ENCODE measurements at regions not wholly inside any gene's neighbourhood (a gene's known extent, or its start where the extent isn't known, plus 50 kb on each side); places are given as distances from the start of the nearest gene placed in this dataset.

- TF ChIP-seq, protein P1, sequence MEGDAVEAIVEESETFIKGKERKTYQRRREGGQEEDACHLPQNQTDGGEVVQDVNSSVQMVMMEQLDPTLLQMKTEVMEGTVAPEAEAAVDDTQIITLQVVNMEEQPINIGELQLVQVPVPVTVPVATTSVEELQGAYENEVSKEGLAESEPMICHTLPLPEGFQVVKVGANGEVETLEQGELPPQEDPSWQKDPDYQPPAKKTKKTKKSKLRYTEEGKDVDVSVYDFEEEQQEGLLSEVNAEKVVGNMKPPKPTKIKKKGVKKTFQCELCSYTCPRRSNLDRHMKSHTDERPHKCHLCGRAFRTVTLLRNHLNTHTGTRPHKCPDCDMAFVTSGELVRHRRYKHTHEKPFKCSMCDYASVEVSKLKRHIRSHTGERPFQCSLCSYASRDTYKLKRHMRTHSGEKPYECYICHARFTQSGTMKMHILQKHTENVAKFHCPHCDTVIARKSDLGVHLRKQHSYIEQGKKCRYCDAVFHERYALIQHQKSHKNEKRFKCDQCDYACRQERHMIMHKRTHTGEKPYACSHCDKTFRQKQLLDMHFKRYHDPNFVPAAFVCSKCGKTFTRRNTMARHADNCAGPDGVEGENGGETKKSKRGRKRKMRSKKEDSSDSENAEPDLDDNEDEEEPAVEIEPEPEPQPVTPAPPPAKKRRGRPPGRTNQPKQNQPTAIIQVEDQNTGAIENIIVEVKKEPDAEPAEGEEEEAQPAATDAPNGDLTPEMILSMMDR (IDR thresholded peaks at IDR 0.05; ENCODE audit: unreplicated experiment), result no peak
- H3K36me3 Mint-ChIP-seq, result no peaks in the 10 kb centered on the region
- H3K27ac Mint-ChIP-seq, result no peak overlapping the region
- H3K4me3 Mint-ChIP-seq, result no peak overlapping the region
- no peaks in the 10 kb centered on the region for H3K4me1 Mint-ChIP-seq
- H3K27me3 Mint-ChIP-seq (ENCODE audit: low read depth), result no peaks in the 10 kb centered on the region
- no peak for DNase-seq (ENCODE audit: low spot score in 2 of 2, unreplicated experiment in 2 of 2)
- H3K9me3 Mint-ChIP-seq, result peaks cover 5% of the 10 kb centered on the region
These were observed 585.5 kb upstream of the SOX9 start for GRCh38 chr17:71535321-71535720.

- H3K4me3 Mint-ChIP-seq, result no peak overlapping the region
- no peaks in the 10 kb centered on the region for H3K9me3 Mint-ChIP-seq
- peaks cover 15% of the 10 kb centered on the region for H3K4me1 Mint-ChIP-seq
- H3K36me3 Mint-ChIP-seq, result no peaks in the 10 kb centered on the region
- no peak for DNase-seq (ENCODE audit: low spot score in 2 of 2, unreplicated experiment in 2 of 2)
- no peaks in the 10 kb centered on the region for H3K27me3 Mint-ChIP-seq (ENCODE audit: low read depth)
- TF ChIP-seq, protein P1 (IDR thresholded peaks at IDR 0.05; ENCODE audit: unreplicated experiment), result no peak
- H3K27ac Mint-ChIP-seq, result no peak overlapping the region
These were observed 574.4 kb upstream of the SOX9 start for GRCh38 chr17:71546419-71546818.

DNA sequence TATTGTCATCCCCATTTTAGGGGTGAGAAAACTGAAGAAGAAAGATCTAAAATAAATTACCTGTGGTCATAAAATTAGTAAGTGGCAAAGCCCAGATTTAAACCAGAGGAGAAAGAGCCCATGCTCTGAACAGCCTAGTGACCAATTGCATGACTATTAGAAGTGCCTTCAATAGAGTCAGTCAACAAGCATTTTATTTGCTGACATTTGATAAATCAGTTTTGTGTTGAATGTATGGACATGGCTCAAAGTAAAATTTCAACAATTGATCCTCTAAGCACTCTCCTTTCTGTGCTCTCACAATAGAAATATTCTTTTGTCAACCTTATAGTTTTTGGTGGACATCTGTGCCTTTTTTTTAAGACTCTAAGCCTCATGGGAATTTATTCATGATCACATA, 572.9 kb upstream of the SOX9 start:
- Mint-ChIP-seq H3K27ac (no peak overlapping the region), H3K4me3 (no peak overlapping the region), H3K9me3 (no peaks in the 10 kb centered on the region), H3K36me3 (no peaks in the 10 kb centered on the region), H3K27me3 (ENCODE audit: low read depth) (no peaks in the 10 kb centered on the region), H3K4me1 (peaks cover 11% of the 10 kb centered on the region)
- DNase-seq (ENCODE audit: low spot score in 2 of 2, unreplicated experiment in 2 of 2), result no peak
- TF ChIP-seq, protein P1 (IDR thresholded peaks at IDR 0.05; ENCODE audit: unreplicated experiment), result no peak

DNA sequence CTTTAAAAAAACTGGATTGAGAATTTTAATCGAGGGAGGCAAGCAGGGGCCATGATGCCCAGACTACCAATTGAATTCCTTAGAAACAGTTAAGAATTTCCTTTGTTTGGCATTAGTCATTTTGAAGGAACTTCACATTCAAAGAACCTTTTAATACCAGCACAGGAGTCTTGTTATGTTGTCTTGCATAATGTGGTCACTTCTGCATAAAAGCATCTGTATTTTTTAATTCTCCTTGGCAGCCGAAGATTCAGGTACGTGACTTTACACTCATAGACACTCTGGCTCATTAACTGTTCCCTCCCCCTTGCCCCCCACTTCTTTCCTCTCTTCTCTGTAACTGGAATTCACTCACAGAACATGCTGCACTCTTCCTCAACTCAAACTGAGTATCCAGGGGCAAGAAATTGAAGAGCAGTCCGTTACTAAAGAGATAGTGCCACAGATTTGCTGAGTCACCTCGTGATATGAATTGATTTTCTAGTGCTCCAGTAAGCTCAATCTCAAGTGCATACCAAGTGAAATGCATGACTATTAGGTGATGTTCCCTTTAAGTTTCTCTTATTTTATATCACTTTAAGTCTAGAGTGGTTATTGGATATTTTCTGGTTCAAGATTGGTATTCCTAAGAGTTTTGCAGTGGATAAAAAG, 572.2 kb upstream of the SOX9 start:
- H3K4me1 Mint-ChIP-seq, result peaks cover 3% of the 10 kb centered on the region
- no peak overlapping the region for H3K27ac Mint-ChIP-seq
- no peaks in the 10 kb centered on the region for H3K36me3 Mint-ChIP-seq
- no peaks in the 10 kb centered on the region for H3K9me3 Mint-ChIP-seq
- H3K4me3 Mint-ChIP-seq, result no peak overlapping the region
- TF ChIP-seq, protein P1 (IDR thresholded peaks at IDR 0.05; ENCODE audit: unreplicated experiment), result no peak
- no peak for DNase-seq (ENCODE audit: low spot score in 2 of 2, unreplicated experiment in 2 of 2)
- no peaks in the 10 kb centered on the region for H3K27me3 Mint-ChIP-seq (ENCODE audit: low read depth)

GRCh38 chr17:71550675-71551074, 570.1 kb upstream of the SOX9 start:
- Mint-ChIP-seq H3K9me3 (no peaks in the 10 kb centered on the region), H3K27ac (no peak overlapping the region), H3K4me3 (no peak overlapping the region), H3K27me3 (ENCODE audit: low read depth) (no peaks in the 10 kb centered on the region), H3K36me3 (no peaks in the 10 kb centered on the region), H3K4me1 (peaks cover 3% of the 10 kb centered on the region)
- TF ChIP-seq, protein P1 (IDR thresholded peaks at IDR 0.05; ENCODE audit: unreplicated experiment), result no peak
- no peak for DNase-seq (ENCODE audit: low spot score in 2 of 2, unreplicated experiment in 2 of 2)

DNA sequence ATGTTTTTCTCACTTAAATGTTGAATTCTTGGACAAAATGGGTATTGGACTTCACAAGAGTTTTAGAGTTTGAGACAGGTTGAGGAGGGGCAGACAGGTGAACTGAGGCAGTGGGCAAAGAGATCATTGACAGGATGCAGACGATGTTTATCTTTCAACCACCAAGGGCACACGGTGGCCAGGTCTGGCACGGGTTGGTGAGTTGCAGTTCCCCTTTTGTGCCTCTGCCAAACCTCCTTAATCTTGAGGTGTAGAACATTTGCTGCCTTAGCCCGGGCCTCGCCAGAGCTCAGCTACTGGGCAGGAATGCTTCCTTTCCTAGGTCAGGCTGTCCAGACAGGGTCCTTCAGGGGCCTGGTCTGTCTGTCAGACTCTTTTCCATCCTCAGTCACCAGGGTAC, 567.4 kb upstream of the SOX9 start:
- H3K27me3 Mint-ChIP-seq (ENCODE audit: low read depth), result peaks cover 3% of the 10 kb centered on the region
- H3K4me3 Mint-ChIP-seq, result no peak overlapping the region
- H3K36me3 Mint-ChIP-seq, result no peaks in the 10 kb centered on the region
- no peak overlapping the region for H3K27ac Mint-ChIP-seq
- H3K4me1 Mint-ChIP-seq, result no peaks in the 10 kb centered on the region
- TF ChIP-seq, protein P1 (IDR thresholded peaks at IDR 0.05; ENCODE audit: unreplicated experiment), result no peak
- DNase-seq (ENCODE audit: low spot score in 2 of 2, unreplicated experiment in 2 of 2), result no peak
- H3K9me3 Mint-ChIP-seq, result peaks cover 3% of the 10 kb centered on the region
